ENCODE measurements at regions not wholly inside any gene's neighbourhood (a gene's known extent, or its start where the extent isn't known, plus 50 kb on each side); places are given as distances from the start of the nearest gene placed in this dataset.
"Not testable (repeated sequence)": the region's sequence is repeated elsewhere in the genome, so short reads cannot be mapped to it uniquely, and the experiment has no call there.

GRCh38 chr20:22826306-22827230 is 208.5 kb upstream of the SSTR4 start:
- H3K36me3 ChIP-seq = no peaks in the 10 kb centered on the region
- DNase-seq (no peak), ATAC-seq (no peak)
- H3K27ac ChIP-seq = no peak overlapping the region
- intact Hi-C loops (cut with DNase I) = no loop called here
- no peaks in the 10 kb centered on the region for H3K9me3 ChIP-seq
- no peaks in the 10 kb centered on the region for H3K27me3 ChIP-seq
- no peak overlapping the region for H3K4me3 ChIP-seq
- no peaks in the 10 kb centered on the region for H3K4me1 ChIP-seq
- TF ChIP-seq CTCF (IDR thresholded peaks at IDR 0.05) = no peak

DNA sequence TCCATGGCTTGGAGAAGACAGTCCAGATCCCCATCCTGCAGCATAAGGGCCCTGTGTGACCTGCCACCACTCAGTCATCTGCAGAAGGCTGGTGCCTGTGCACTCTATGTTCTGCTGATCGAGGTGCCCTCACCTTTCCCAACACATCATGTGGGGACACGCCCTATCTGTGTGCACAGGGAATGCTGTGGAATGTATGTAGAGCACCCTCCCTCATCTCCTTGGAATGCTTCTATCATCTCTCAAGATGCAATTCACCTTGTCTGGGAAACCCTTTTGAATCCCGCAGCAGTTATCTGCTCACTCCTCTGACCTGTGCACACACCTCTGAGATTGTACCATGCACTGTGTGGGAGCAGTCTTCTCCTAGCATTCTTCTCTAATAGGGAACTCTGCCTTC is 207.2 kb upstream of the SSTR4 start:
- Histone ChIP-seq H3K36me3 (no peaks in the 10 kb centered on the region), H3K9me3 (no peaks in the 10 kb centered on the region), H3K4me1 (no peaks in the 10 kb centered on the region), H3K4me3 (no peak overlapping the region), H3K27me3 (no peaks in the 10 kb centered on the region), H3K27ac (no peak overlapping the region)
- ATAC-seq = peak; percentile 81
- TF ChIP-seq CTCF (IDR thresholded peaks at IDR 0.05) = no peak
- DNase-seq = no peak
- intact Hi-C loops (cut with DNase I) = no loop called here

GRCh38 chr20:22829356-22829755 is 205.8 kb upstream of the SSTR4 start:
- Histone ChIP-seq H3K4me1 (no peaks in the 10 kb centered on the region), H3K36me3 (no peaks in the 10 kb centered on the region), H3K27me3 (no peaks in the 10 kb centered on the region), H3K27ac (no peak overlapping the region), H3K9me3 (no peaks in the 10 kb centered on the region), H3K4me3 (no peak overlapping the region)
- DNase-seq (no peak), ATAC-seq (no peak)
- intact Hi-C loops (cut with DNase I) = no loop called here
- TF ChIP-seq CTCF (IDR thresholded peaks at IDR 0.05) = no peak

GRCh38 chr20:22830138-22830537 is 205.0 kb upstream of the SSTR4 start:
- Histone ChIP-seq H3K4me3 (no peak overlapping the region), H3K27ac (no peak overlapping the region), H3K9me3 (no peaks in the 10 kb centered on the region), H3K27me3 (no peaks in the 10 kb centered on the region), H3K36me3 (no peaks in the 10 kb centered on the region), H3K4me1 (no peaks in the 10 kb centered on the region)
- intact Hi-C loops (cut with DNase I) = no loop called here
- TF ChIP-seq CTCF (IDR thresholded peaks at IDR 0.05) = no peak
- ATAC-seq = no peak
- no peak for DNase-seq

DNA sequence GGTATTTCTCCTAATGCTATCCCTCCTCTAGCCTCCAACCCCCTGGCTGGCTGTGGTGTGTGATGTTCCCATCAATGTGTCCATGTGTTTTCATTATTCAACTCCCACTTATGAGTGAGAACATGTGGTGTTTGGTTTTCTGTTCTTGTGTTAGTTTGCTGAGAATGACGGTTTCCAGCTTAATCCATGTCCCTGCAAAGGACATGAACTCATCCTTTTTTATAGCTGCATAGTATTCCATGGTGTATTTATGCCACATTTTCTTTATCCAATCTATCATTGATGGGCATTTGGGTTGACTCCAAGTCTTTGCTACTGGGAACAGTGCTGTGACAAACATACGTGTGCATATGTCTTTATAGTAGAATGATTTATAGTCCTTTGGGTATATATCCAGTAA is 204.4 kb upstream of the SSTR4 start:
- H3K36me3 ChIP-seq; DNase-seq; intact Hi-C loops (cut with DNase I); H3K9me3 ChIP-seq; H3K27ac ChIP-seq; H3K27me3 ChIP-seq; ATAC-seq; H3K4me3 ChIP-seq; H3K4me1 ChIP-seq: not testable (repeated sequence)

DNA sequence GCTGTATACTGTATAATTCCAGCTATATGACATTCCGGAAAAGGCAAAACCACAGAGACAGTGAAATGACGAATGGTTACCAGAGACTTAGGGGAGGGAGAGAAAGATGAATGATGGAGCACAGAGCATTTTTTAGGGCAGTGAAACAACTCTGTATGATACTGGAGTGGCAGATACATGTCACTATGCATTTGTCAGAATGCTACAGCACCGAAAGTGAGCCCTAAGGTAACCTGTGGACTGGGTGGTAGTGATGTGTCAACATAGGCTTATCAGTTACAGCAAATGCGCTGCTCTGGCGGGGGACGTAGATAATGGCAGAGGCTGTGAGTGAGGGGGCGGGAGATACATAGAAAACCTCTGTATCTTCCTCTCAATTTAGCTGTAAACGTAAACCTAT is 201.3 kb upstream of the SSTR4 start:
- ATAC-seq (no peak), DNase-seq (no peak)
- Histone ChIP-seq H3K36me3 (no peaks in the 10 kb centered on the region), H3K4me3 (no peak overlapping the region), H3K27ac (no peak overlapping the region), H3K9me3 (no peaks in the 10 kb centered on the region), H3K27me3 (no peaks in the 10 kb centered on the region), H3K4me1 (no peaks in the 10 kb centered on the region)
- intact Hi-C loops (cut with DNase I) = no loop called here
- TF ChIP-seq CTCF (IDR thresholded peaks at IDR 0.05) = no peak
